ENCODE measurements at regions not wholly inside any gene's neighbourhood (a gene's known extent, or its start where the extent isn't known, plus 50 kb on each side); places are given as distances from the start of the nearest gene placed in this dataset.

GRCh38 chr3:76917436-76917835 is 122.5 kb upstream of the ROBO2 start:
- no peak for TF ChIP-seq POLR2A (IDR thresholded peaks at IDR 0.05; ENCODE audit: low read depth)
- TF ChIP-seq EP300 (IDR thresholded peaks at IDR 0.05) = no peak
- TF ChIP-seq, protein P1, sequence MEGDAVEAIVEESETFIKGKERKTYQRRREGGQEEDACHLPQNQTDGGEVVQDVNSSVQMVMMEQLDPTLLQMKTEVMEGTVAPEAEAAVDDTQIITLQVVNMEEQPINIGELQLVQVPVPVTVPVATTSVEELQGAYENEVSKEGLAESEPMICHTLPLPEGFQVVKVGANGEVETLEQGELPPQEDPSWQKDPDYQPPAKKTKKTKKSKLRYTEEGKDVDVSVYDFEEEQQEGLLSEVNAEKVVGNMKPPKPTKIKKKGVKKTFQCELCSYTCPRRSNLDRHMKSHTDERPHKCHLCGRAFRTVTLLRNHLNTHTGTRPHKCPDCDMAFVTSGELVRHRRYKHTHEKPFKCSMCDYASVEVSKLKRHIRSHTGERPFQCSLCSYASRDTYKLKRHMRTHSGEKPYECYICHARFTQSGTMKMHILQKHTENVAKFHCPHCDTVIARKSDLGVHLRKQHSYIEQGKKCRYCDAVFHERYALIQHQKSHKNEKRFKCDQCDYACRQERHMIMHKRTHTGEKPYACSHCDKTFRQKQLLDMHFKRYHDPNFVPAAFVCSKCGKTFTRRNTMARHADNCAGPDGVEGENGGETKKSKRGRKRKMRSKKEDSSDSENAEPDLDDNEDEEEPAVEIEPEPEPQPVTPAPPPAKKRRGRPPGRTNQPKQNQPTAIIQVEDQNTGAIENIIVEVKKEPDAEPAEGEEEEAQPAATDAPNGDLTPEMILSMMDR (IDR thresholded peaks at IDR 0.05) = no peak
- no peak for TF ChIP-seq POLR2AphosphoS5 (IDR thresholded peaks at IDR 0.05)
- no peaks in the 10 kb centered on the region for H3K36me3 ChIP-seq
- H3K27me3 ChIP-seq = no peaks in the 10 kb centered on the region
- H3K27ac ChIP-seq (replicated peaks in 1 of 4) = no peak overlapping the region
- WGBS = 89% methylated on average over 3 of the region's 3 CpGs
- intact Hi-C loops (cut with DNase I) = no loop called here
- H3K4me1 ChIP-seq = no peaks in the 10 kb centered on the region
- no peak for DNase-seq (ENCODE audit: extremely low spot score)
- H3K4me3 ChIP-seq = no peak overlapping the region
- no peaks in the 10 kb centered on the region for H3K9me3 ChIP-seq

DNA sequence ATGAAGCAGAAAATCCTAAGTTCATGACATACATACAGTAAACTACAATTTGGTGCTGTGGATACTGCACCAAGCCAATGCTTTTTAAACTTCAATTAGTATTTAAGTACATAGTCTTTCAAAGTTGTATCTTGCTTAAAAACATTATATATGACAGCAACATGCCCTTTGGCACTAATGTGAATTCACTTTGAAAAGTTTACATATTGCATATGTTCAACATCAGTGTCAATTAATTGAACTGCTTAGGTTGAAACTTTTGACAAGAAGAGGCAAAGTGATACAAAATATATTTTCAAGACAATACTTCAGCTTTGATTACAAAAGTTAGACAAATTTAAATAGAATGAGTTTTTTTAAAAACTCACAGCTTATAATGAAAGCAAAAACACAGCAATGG is 119.4 kb upstream of the ROBO2 start:
- TF ChIP-seq, protein P1 (IDR thresholded peaks at IDR 0.05) = no peak
- TF ChIP-seq POLR2AphosphoS5 (IDR thresholded peaks at IDR 0.05) (no peak), POLR2A (IDR thresholded peaks at IDR 0.05; ENCODE audit: low read depth) (no peak), EP300 (IDR thresholded peaks at IDR 0.05) (no peak)
- Histone ChIP-seq H3K27ac (replicated peaks in 1 of 4) (no peak overlapping the region), H3K9me3 (no peaks in the 10 kb centered on the region), H3K36me3 (no peaks in the 10 kb centered on the region), H3K4me3 (no peak overlapping the region), H3K4me1 (no peaks in the 10 kb centered on the region), H3K27me3 (no peaks in the 10 kb centered on the region)
- DNase-seq (ENCODE audit: extremely low spot score) = no peak
- intact Hi-C loops (cut with DNase I) = no loop called here

DNA sequence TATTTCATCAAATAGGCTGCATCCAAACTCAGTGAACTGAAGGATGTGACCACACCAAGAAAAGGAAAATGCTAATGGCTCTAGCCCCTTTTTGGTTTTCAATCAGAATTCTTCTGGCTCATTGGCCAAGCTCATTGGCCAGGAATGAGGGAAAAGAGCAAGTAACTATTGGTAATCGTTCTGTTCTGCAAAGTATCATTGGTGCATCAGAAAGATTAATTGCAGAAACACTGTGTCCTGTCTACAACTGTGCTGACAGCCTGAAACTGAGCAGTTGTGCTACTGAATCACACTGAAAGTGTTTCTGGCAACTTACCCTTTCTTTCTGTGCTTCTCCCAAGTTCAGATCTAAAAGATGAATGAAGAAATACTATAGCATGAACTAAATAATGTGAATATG is 116.4 kb upstream of the ROBO2 start:
- Histone ChIP-seq H3K9me3 (no peaks in the 10 kb centered on the region), H3K4me1 (no peaks in the 10 kb centered on the region), H3K36me3 (no peaks in the 10 kb centered on the region), H3K27ac (replicated peaks in 1 of 4) (no peak overlapping the region), H3K4me3 (no peak overlapping the region), H3K27me3 (no peaks in the 10 kb centered on the region)
- DNase-seq (ENCODE audit: extremely low spot score) = no peak
- no peak for TF ChIP-seq EP300 (IDR thresholded peaks at IDR 0.05)
- no peak for TF ChIP-seq POLR2AphosphoS5 (IDR thresholded peaks at IDR 0.05)
- no peak for TF ChIP-seq POLR2A (IDR thresholded peaks at IDR 0.05; ENCODE audit: low read depth)
- TF ChIP-seq, protein P1 (IDR thresholded peaks at IDR 0.05) = no peak
- intact Hi-C loops (cut with DNase I) = no loop called here
- WGBS = 47% methylated on average over 1 of the region's 1 CpG

DNA sequence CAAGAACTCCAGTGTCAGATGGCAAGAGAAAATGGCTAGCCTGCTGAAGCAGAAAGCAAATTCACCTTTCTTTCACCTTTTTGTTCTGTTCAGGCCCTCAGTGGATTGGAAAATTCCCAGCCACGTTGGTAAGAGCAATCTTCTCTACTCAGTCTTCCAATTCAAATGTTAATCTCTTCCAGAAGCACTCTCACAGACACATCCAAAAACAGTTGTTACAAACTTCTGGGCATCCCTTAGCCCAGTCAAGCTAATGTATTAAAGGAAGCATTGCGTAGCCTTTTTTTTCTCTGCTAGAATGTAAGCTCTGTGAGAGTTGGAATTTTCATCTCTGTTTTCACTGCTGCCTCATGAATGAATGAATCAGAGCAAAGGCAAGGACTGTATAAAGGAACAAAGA is 109.2 kb upstream of the ROBO2 start:
- H3K36me3 ChIP-seq = no peaks in the 10 kb centered on the region
- H3K4me1 ChIP-seq = no peaks in the 10 kb centered on the region
- H3K9me3 ChIP-seq = no peaks in the 10 kb centered on the region
- 55% methylated on average over 2 of the region's 2 CpGs for WGBS
- TF ChIP-seq POLR2A (IDR thresholded peaks at IDR 0.05; ENCODE audit: low read depth) = no peak
- TF ChIP-seq EP300 (IDR thresholded peaks at IDR 0.05) = no peak
- TF ChIP-seq, protein P1 (IDR thresholded peaks at IDR 0.05) = no peak
- no peak for TF ChIP-seq POLR2AphosphoS5 (IDR thresholded peaks at IDR 0.05)
- intact Hi-C loops (cut with DNase I) = no loop called here
- H3K27ac ChIP-seq (replicated peaks in 1 of 4) = no peak overlapping the region
- H3K27me3 ChIP-seq = no peaks in the 10 kb centered on the region
- H3K4me3 ChIP-seq = no peak overlapping the region
- no peak for DNase-seq (ENCODE audit: extremely low spot score)

- H3K9me3 ChIP-seq = no peaks in the 10 kb centered on the region
- TF ChIP-seq, protein P1 (IDR thresholded peaks at IDR 0.05) = no peak
- TF ChIP-seq POLR2AphosphoS5 (IDR thresholded peaks at IDR 0.05) = no peak
- TF ChIP-seq EP300 (IDR thresholded peaks at IDR 0.05) = no peak
- no peak for TF ChIP-seq POLR2A (IDR thresholded peaks at IDR 0.05; ENCODE audit: low read depth)
- no peak overlapping the region for H3K4me3 ChIP-seq
- no peaks in the 10 kb centered on the region for H3K4me1 ChIP-seq
- H3K27me3 ChIP-seq = no peaks in the 10 kb centered on the region
- no peak for DNase-seq (ENCODE audit: extremely low spot score)
- intact Hi-C loops (cut with DNase I) = no loop called here
- H3K36me3 ChIP-seq = no peaks in the 10 kb centered on the region
- 32% methylated on average over 1 of the region's 1 CpG for WGBS
- no peak overlapping the region for H3K27ac ChIP-seq (replicated peaks in 1 of 4)
Measured at GRCh38 chr3:76933245-76933644, 106.7 kb upstream of the ROBO2 start.

Measured in esophagus muscularis mucosa (tissue), 4 donors.